AG09319 (cell line): ENCODE measurements at regions not wholly inside any gene's neighbourhood (a gene's known extent, or its start where the extent isn't known, plus 50 kb on each side); places are given as distances from the start of the nearest gene placed in this dataset.

Experiments used
- DNase-seq: peaks from one replicate; pipeline ENCODE4 v3.0.0-alpha.2; 2010; ENCODE audit warnings: low read depth; ENCODE audit errors: extremely low read depth
- TF ChIP-seq, protein P1 (sequence below): IDR thresholded peaks from 2 replicates; pipeline ENCODE4 v1.5.1; 2011; ENCODE audit warnings: low read depth, mild to moderate bottlenecking, inconsistent platforms, low read length, moderate library complexity

DNA sequence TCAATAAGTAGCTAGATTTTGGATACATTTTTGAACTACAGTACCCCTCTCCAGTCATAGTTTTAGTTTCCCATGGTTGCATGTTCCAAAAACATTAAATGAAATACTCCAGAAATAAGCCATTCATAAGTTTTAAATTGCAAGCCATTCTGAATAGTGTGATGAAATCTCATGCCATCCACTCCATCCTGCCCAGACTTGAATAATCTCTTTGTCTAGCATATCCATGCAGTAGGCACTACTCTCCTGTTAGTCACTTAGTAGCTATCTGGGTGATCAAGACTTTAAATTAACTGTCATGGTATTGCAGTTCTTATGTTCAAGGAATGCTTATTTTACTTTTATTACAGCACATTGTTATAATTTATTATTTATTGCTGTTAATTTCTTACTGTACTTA lies 237.4 kb downstream of the SPANXN1 start:
- TF ChIP-seq, protein P1, sequence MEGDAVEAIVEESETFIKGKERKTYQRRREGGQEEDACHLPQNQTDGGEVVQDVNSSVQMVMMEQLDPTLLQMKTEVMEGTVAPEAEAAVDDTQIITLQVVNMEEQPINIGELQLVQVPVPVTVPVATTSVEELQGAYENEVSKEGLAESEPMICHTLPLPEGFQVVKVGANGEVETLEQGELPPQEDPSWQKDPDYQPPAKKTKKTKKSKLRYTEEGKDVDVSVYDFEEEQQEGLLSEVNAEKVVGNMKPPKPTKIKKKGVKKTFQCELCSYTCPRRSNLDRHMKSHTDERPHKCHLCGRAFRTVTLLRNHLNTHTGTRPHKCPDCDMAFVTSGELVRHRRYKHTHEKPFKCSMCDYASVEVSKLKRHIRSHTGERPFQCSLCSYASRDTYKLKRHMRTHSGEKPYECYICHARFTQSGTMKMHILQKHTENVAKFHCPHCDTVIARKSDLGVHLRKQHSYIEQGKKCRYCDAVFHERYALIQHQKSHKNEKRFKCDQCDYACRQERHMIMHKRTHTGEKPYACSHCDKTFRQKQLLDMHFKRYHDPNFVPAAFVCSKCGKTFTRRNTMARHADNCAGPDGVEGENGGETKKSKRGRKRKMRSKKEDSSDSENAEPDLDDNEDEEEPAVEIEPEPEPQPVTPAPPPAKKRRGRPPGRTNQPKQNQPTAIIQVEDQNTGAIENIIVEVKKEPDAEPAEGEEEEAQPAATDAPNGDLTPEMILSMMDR, result no peak
- no peak for DNase-seq

GRCh38 chrX:145502670-145503069 lies 255.4 kb downstream of the SPANXN1 start:
- TF ChIP-seq, protein P1, result no peak
- no peak for DNase-seq

DNA sequence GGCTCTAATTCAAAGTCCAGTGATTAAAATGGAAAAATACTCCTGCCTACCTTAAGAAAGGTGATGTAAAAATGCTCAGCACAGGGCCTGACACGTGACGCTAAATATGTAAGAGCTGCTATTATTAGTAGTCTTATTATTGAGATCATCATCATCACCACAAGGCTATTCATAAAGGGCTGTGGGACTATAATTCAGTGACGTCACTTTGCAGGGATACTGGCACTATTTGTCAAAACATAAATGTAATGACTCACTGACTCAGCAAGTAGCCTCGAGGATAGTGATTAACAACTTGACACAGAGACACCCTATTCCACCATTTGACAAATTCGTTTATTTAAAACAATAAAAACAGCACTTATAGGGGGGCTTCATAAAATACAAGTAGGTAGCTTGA lies 258.9 kb downstream of the SPANXN1 start:
- TF ChIP-seq, protein P1, result no peak
- DNase-seq, result no peak

- TF ChIP-seq, protein P1, result no peak
- no peak for DNase-seq
These were observed 277.6 kb downstream of the SPANXN1 start for GRCh38 chrX:145524931-145525330.

GRCh38 chrX:145532176-145532780 lies 285.0 kb downstream of the SPANXN1 start:
- TF ChIP-seq, protein P1, result no peak
- DNase-seq, result no peak

DNA sequence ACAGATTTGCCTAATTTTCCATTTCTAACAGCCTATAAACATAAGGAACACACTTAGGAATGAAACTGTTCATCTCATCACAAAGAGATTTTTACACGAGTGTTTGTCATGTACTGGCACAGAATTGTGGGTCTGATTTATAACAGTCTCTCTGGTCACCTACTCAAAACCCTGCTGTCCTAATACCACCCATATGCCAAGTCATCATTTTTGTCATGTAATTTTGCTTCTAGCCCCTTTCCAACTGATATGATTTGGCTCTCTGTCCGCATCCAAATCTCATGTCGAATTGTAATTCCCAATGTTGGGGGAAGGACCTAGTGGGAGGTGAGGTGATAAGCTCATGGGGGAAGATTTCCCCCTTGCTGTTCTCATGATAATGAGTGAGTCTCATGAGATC lies 284.1 kb upstream of the SLITRK2 start:
- TF ChIP-seq, protein P1, result no peak
- DNase-seq, result no peak

DNA sequence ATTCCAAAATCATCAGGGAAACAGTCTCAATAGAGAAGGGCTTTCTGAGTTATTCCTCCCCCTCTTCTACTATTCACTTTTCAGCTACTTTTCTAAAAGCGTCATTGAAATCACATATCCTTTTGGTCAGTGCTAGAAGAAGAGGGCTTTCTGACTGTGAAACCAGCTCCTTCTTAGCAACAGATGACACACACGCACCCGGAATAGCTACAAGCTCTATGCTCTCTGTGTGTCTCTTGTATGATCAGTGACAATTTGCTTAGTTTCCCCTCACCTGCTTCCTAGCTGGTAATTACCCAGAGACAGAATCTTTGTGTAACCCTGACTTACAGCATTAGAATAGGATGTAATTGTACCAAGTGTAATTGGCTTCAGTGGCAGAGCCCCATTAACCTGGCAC lies 268.1 kb upstream of the SLITRK2 start:
- DNase-seq, result no peak
- TF ChIP-seq, protein P1, result no peak
